HG03280 (cell line): ENCODE measurements at regions not wholly inside any gene's neighbourhood (a gene's known extent, or its start where the extent isn't known, plus 50 kb on each side); places are given as distances from the start of the nearest gene placed in this dataset.

Experiments used
- ATAC-seq: cut with Tn5 transposase; IDR thresholded peaks from one replicate; pipeline ENCODE4 v1.9.1; 2021; ENCODE audit warnings: mild to moderate bottlenecking, moderate library complexity; ENCODE audit not compliant: unreplicated experiment

DNA sequence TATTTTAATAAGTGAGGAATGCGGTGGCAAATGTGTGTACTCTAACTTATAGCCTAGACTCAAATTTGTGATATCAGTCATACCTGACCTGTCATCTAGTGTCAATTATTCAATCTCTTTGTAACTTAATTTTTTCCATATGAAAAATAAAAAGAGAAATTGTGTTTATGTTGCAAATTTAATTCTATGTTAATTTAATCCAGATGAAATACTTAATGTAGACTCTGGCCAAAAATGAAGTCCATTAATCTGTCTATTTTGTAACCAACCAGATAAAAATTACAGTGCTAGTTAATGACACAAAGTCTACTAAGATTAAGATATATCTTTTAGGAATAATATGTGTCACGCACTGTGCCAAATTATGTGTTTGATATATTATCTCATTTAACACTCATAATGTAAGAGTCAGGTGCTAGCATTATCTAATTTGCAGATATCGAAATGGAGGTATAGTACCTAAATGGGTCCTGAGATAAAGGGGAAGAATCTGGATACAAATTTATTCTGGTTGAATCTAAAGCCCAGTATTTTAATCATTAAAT, 712.1 kb downstream of the KCTD16 start:
- no peak for ATAC-seq

DNA sequence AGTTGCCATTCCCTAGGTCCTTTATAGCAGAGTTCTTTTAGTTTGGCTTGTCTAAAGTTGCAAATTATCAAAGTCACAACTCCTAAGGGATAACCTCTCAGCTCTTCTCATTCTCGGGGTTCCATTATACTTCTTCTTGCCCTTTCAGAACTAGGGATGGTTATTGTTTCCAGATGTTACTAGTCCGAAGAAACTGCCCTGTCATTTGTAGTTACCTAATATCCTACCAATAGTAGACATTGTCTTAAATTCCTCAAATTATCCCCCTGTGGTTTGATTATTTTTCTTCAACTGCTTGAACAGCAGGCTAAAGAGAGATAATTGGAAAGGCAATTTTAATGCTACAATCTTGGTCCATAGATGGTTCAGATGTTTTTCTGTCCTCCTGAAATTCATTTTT, 709.8 kb downstream of the KCTD16 start:
- no peak for ATAC-seq

DNA sequence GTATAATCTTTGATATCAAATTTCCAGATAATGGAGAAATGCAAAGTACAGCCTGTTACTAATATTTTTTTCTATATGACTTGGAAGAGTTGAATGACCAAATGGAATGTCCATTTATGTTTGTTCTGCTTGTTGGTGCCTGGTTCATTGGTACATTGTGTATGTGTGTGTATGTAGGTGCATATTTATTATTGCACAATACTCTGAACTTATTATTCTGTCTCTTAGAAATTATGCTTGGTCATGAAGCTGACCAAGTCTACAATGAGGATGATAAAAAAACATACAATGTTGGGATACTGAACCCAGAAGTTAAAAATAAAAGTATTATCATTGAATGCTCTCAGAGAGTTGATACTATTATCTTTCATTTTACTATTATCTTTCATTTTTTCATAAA, 706.3 kb downstream of the KCTD16 start:
- no peak for ATAC-seq

DNA sequence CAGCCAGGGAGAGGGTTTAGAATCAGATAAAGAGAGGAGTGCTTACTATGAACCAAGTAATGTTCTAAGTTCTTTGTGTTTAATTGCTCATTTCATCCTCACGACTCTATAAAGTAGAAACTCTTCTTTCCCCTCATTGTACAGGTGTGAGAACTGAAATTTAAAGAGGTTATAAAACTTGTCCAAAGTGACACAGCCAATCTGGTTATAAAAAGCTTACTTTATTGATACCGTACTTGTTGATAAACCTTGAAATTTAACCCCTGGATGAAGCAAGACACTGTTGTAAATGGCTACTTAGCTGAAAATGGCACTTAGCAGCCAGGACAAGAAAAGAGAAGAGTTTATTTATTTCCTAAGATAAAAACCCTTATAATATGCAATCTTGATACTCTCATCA, 702.4 kb downstream of the KCTD16 start:
- no peak for ATAC-seq

DNA sequence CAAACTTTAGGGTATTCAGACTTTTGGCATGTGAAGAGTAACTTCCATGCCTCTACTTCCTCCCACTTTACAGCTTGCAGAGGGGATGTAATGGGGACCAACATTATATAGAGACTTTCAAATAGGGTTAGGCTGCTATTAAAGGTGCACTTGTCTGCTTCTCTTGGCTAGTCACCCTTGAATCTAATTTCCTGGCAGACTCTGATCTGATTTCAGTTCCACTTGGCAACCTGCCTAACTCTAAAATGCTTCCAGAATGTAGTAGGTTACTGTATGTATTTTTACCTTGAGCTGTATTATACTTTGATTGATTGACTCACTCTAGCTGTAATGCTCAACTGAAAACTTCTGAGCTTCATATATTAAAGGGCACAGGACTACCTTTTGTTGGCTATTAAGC, 693.4 kb downstream of the KCTD16 start:
- ATAC-seq = no peak

DNA sequence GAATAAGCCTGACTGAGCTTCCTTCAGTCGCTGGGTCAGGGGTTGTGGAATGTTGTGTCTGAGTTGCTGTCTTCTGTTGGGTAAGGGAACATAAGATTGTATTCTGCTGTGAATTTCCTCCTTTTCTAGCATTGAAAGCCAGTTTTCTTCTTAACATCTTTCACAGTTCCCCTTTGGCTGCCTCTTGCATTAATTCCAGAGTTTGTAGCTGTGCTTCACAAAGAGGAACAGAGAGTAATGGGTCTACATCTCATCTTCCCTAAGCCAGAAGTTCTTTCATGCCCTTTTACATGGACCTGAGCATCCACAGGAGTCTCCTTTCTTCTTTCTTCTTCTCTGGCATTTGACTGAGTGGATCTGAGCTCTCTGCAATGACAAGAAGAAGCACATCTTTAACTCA, 686.8 kb downstream of the KCTD16 start:
- no peak for ATAC-seq

DNA sequence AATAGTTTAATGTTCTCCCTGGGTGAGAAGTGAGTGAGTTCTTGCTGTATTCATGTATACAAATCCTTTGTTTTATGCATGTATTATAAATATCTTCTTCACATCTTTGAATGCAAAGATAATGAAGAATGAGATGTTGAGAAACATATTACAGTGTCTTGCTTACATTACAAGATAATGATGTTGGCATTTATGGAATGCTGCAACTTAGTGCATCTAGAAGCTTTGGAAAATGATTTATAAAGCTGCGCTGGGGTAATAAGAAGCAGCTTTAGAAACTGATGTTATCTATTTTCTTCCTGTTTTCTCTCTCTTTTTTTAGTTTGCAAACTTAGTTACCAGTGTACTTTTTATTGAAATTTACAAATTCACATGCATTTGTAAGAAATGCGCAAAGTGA, 673.4 kb downstream of the KCTD16 start:
- no peak for ATAC-seq

DNA sequence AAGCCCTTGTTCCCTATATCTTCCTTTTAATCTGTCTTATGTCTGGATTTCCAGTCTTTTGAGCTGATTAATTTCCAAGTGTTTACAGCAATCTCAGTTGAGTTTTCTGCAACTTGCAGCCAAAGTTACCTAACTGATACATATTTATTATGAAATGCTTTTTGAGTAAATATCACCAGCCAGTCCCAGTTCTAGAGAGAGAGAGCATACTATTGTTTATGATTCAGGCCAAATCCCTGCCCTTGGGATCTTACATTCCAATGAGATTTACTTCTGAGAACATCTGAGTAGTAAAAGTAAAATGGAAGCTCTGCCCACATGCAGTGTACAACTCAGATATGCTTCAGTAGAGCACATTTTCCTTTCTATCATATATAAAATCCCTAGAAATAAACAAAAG, 661.7 kb downstream of the KCTD16 start:
- no peak for ATAC-seq

DNA sequence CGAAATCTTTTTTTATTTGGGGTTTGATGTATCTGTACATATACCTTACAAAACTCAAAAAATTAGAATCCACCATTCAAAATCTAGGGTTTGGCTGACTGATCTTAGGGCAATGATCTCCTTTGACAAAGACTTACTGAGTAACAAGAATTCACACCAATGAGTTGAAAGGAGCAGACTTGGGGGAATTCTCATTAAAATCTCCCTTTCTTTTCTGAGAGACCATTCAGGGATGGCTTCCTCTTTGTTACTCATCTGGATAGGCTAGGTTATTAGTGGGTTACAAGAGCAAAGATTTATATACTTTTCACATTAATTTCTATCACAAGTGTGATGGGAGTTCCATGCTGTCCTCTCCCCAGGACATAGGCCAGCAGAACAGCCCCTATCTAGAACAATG, 661.0 kb downstream of the KCTD16 start:
- ATAC-seq = no peak

DNA sequence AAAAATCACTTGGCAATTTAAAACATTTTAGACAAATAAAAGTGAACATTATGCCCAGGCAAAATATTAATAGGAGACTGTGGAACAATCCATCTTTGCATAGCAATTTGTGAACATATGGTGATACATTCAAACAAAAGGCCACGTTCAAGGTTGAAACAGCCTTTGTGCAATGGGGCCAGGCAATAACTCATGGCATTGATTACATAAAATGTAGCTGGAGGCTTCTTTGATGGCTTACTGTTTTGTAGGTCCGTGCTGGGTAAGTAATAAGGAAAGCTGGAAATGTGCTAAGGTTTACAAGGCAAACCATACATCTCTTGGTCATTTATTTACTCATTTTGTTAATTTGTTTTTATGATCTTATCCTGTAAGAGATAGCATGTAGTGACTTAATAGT, 651.8 kb downstream of the KCTD16 start:
- ATAC-seq = no peak

DNA sequence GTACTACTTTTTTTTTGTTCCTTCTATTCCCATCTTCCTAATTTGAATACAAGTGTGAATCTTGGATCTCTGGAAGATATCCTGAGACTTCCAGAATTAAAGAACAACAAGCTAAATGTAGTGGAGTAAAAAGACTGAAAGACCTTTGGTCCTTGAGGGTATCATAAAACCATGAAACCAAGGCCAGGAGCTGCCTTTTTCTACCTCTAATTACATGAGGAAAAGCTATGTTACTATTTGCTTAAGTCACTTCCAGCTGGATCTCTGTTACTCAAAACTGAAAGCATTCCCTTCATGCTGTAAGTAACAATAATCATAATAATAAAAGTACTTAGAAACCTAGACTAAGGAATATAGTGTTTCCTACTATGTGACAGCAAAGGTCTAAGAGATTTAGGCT, 649.6 kb downstream of the KCTD16 start:
- no peak for ATAC-seq

DNA sequence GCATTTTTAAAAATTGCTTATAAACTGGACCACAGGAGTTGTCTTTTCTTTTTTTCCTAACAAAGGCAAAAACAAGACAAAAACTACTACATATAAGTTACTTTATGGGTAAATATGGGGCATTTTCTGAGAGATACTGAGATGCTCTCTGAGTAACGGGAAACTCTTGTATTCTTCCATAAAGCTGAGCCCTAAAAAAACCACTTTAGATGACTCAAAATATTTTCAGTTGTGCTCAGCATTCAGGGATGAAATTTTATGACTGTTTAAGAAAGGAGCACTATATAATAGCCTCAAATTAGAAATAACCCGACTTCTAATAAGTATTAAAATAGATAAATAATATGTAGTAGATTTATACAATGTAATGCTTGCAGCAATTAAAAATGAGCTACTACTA, 644.5 kb downstream of the KCTD16 start:
- ATAC-seq = no peak

DNA sequence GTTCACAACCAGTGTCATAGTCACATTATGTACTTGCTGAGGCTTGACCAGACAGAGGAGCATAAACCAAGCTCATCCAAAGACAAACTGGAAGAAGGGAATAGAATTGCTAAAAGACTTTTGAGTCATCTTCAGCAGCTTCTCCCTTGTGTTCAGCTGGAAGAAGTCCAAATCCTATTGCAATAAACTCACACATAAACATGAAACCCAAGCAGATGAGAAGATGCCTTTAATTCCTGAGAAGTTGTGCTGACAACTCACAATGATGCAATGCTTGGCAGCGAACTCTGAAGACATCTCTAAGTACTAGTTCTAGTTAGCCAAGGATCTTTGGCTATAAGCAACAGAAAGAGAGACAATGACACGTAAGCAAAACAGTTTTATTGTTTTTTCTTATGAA, 642.1 kb downstream of the KCTD16 start:
- no peak for ATAC-seq

DNA sequence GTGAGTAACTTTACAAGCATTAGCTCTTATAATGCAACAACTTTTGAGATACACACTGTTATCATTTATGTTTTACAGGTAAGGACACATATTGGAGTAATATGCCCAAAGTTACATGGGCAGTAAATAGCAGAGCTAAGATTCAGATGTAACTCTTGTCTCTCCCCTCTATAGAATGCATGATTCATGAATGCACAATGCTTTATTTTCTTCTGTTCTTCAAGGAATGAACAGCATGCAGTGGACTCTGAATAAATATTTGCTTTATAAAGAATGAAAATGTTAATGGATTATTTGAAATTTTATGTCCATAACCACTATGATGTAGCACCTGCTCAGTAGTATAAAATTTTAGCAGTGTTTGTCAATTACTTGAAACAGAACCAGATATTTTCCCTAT, 629.5 kb downstream of the KCTD16 start:
- ATAC-seq = no peak

DNA sequence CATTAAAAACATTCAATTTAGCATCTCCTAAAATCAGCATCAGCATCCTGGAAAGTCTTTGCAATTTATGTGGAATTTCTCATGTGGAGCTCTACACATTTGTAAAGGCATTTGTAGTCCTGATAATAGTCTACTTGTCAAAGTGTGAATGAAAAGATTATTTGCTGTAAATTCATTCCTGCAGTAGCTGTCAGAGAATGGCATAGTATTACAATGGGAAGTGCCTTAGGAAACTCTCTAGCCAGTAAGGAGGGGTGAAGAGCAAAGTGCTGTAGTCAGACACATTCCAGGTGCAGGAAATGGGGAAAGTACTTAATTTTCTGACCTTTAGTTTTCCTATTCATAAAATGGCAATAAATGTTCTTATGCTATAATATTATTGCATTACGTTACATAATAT, 627.9 kb downstream of the KCTD16 start:
- ATAC-seq = no peak

DNA sequence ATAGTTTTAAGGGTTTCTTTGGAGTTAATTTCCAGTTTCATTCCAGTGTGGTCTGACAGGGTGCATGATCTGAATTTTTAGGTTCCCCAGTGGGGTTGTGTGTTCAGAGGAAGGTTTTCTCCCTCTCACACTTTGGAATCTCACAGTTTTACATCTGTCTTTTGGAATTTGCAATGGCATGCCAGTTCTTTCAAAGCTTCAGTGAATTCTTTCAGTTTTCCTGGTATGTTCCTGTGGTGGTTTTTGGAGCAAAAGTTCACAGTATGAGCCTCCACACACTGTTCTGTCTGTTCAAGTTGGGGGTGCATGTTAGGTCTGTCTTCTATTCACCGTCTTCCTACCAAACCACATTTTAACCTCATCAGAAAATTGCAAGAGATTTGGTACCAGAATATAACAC, 624.2 kb downstream of the KCTD16 start:
- ATAC-seq = no peak

DNA sequence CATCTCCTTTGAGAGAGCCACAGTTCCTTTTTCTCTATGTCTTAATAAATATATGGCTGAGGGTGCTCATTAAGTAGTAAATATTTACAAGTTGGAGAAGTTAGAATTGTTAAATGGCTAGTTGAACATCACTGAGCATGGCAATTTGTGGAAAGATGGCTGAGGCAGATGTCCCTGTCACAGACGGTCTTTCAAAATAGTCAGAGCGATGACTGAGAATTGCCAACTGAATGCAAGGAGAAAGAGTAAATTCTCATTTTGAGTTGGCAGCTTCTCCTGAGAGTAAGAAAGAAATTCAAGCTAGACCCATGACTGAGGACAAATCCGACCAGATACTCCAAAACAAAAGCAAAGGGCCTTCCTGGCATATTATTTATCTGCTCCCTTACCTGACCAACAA, 617.9 kb downstream of the KCTD16 start:
- no peak for ATAC-seq

DNA sequence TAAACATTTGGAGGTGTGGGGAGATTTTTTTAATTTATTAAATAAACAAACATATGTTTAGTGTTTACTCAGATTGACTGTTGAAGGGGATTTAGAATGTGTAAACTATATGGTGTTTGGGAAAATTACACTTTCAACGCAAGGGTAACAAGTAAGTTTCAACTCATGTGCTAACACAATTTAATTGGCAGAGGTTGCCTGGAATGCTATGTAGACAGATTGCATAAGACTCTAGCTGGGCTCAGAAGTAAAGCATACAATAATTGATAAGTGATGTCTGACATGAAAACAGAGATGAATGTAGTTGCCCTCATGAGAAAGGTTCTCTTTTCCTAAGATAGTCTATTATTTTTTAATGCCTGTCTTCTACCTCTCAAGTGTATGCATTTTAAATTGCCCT, 617.4 kb downstream of the KCTD16 start:
- ATAC-seq = no peak

DNA sequence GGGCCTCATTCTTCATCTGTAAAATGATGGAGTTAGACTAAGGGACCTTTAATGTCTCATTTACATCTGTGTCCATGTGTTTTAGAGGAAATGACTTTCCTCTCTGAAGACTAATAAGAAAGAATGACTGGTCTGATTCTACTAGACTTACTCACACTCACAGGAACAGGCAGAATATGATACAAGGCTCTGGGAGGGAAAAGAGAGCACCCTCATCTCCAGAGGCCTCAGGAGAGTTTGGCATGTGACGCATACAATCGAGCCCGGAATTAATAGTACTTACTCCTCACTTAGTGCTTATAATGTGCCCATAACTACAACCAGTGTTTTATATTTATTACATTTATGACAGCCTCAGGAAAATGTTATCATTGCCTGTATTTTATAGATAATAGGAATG, 608.7 kb downstream of the KCTD16 start:
- no peak for ATAC-seq

DNA sequence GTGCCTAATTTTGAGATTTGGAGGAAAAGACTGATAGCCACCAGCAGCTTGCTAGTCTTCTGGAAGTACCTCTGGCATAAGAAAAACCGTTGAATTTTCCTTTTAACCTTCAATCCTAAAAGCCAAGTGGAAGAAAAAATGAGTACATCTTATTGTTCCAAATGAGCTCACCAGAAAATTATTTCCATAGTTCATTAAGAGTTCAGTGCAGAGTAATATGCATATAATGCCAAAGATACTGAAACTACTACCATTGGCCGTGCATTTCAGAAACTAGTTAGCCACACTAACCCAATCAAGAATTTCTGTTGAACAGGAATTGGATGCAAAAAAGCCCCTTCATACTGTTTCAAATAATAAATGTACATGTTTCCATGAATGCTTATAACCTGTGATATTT, 607.9 kb downstream of the KCTD16 start:
- no peak for ATAC-seq

DNA sequence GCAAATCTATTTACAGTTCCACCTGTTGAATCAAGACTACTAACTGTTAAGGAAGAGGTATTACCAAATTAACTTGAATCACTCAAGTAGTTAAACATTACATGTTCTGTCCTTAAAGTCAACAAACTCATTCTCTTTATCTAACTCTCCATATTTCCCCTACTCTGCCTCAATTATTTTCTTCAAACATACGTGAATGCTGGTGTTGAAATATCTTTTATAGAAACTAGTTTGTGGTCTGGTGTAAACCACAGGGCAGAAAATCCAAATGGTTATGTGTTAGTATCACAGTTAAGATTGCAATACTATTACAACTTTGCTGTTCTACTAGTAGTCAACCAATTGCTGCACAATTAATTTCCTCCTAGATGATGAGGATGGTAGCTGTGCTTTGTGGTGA, 603.5 kb downstream of the KCTD16 start:
- ATAC-seq = no peak

DNA sequence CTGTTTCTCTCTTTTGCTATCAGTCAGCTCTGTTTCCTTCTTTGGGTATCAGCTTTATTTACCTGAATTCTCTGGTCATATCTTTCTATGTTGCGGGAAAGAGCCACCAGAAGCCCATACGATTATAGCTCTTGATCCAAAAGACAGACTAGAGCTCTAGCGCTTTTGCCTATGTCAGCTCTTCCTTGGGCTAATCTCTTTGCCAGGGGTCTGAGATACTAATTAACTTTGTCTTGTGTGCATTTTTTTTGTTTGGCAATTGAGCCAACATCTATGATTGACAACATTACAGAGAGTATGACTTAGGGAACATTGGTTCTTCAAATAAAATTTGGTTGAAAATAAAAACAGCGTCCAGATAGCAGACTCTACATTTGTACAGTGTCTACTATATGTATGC, 603.0 kb downstream of the KCTD16 start:
- ATAC-seq = no peak

DNA sequence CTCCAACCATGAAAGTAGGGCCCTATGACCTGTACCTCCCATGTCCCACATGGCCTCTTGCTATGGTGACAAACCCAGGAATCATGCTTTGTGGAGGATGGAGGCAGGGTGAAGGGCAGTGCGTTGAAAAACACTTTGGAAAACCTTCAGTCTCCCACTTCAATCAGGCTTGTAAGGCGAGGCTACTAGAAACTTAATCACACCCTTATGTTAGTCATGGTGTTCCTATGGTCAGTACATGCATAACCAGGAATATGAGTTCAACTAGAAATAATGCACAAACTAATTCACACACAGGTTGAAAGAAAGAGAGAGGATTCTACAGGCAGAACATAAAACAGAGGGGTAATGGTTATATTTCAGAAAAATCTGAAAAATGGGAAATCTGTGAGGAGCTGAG, 601.1 kb downstream of the KCTD16 start:
- ATAC-seq = no peak

DNA sequence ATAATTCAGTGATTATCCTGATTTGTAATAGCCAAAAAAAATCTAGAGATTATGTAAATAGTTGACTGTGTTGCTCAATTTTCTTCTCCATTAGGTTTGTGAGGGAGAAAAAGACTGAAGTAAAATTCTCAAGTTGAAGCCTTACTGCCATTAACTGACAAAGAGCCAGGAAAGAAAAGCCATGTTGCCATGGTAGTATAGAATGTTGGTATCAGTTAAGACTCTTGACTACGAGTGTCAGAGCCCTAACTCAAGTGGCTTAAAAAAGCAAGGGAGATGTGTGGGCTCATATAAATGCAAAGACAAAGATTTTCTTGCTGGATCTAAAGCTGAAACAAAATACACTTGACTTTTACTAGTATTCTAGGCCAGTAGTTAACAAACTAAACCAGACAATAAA, 571.7 kb downstream of the KCTD16 start:
- no peak for ATAC-seq
